ENCODE measurements at regions not wholly inside any gene's neighbourhood (a gene's known extent, or its start where the extent isn't known, plus 50 kb on each side); places are given as distances from the start of the nearest gene placed in this dataset.

DNA sequence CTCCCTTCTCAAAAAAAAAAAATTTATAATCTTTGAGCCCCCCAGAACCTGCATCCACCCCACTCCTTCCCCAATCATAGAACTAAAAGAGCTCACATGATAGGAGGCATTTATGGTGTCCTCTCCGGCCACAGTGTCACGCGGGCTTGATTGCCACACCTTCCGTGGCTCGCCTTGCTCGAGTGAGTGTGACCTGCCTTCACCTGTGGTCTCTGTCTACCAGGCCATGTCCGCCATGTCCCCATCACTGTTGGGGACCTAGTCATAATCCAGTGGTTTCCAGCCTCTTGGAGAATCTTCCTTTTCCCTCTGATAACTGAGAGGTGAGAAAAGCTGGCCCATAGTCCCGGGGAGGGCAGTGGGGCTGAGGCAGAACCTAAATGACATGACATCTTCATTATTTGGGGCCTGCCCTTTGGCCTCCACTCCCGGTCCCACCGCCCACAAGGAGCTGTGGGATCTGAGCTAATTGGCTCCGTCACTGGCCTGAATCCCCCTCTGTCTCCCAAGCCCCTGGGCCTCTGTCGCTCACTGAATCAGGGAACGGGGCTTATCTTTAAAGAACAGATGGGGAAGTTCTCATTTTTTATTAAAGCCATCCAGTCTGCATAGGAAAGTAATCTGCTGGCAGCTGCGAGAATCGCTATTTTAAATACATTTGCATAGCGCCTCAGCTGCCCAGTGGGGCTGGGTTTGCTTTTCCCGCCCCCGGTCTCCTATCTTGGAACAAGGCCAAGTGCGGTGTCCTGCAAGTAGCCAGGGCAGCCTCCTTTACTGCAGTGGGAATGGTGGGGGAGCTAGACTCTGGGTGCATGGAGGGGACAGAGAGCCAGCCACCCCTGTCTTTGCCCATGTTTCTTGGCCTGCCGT lies 197.6 kb upstream of the PMEPA1 start:
- H3K79me2 ChIP-seq (ENCODE audit: control insufficient read depth, insufficient read depth, low read length) = no peaks in the 10 kb centered on the region
- WGBS (ENCODE audit: insufficient coverage, insufficient replicate concordance, low lambda C conversion rate, missing lambda C conversion rate) = 44% methylated on average over 20 of the region's 20 CpGs
- POLR2A ChIA-PET = no interaction called here
- in situ Hi-C loops (cut with MboI) (no loop called here), intact Hi-C loops (cut with micrococcal nuclease; ENCODE audit: unreplicated experiment) (no loop called here)
- BruUV-seq (replicated peaks) = no TSS peak
- H3K27ac ChIP-seq (ENCODE audit: control insufficient read depth, insufficient read depth) = no peak overlapping the region
- H3K9ac ChIP-seq (ENCODE audit: control insufficient read depth, insufficient read depth, low read length) = no peak overlapping the region
- H4K20me1 ChIP-seq (ENCODE audit: control insufficient read depth, insufficient read depth) = no peaks in the 10 kb centered on the region
- RAD21 ChIA-PET (ENCODE audit: unreplicated experiment) = no interaction called here
- H3K9me3 ChIP-seq (replicated peaks; ENCODE audit: control insufficient read depth, insufficient read depth, low read length) = no peaks in the 10 kb centered on the region
- no peak overlapping the region for H3K4me3 ChIP-seq
- FAIRE-seq = no peak
- H3K4me2 ChIP-seq (ENCODE audit: control insufficient read depth, insufficient read depth) = no peak overlapping the region
- ATAC-seq = no peak
- H3K4me1 ChIP-seq (ENCODE audit: control insufficient read depth, insufficient read depth, low read length) = no peaks in the 10 kb centered on the region
- no peaks in the 10 kb centered on the region for H3K36me3 ChIP-seq (ENCODE audit: control insufficient read depth in 2 of 2, insufficient read depth in 2 of 2, low read length in 1 of 2)
- H2AFZ ChIP-seq (ENCODE audit: control insufficient read depth, low read depth, low read length) = no peak overlapping the region
- DNase-seq (ENCODE audit: low read depth, low spot score) = no peak
- CTCF ChIA-PET = no interaction called here
- H3K27me3 ChIP-seq (replicated peaks in 1 of 2; ENCODE audit: control insufficient read depth in 2 of 2, insufficient read depth in 2 of 2, low read length in 1 of 2) = peaks cover 0 to 1% of the 10 kb centered on the region in 2 experiments; a peak in 1 of 4 replicates
- SMC1A ChIA-PET (ENCODE audit: uncharacterized antibody, unreplicated experiment) = no interaction called here
- TF ChIP-seq, protein P1, sequence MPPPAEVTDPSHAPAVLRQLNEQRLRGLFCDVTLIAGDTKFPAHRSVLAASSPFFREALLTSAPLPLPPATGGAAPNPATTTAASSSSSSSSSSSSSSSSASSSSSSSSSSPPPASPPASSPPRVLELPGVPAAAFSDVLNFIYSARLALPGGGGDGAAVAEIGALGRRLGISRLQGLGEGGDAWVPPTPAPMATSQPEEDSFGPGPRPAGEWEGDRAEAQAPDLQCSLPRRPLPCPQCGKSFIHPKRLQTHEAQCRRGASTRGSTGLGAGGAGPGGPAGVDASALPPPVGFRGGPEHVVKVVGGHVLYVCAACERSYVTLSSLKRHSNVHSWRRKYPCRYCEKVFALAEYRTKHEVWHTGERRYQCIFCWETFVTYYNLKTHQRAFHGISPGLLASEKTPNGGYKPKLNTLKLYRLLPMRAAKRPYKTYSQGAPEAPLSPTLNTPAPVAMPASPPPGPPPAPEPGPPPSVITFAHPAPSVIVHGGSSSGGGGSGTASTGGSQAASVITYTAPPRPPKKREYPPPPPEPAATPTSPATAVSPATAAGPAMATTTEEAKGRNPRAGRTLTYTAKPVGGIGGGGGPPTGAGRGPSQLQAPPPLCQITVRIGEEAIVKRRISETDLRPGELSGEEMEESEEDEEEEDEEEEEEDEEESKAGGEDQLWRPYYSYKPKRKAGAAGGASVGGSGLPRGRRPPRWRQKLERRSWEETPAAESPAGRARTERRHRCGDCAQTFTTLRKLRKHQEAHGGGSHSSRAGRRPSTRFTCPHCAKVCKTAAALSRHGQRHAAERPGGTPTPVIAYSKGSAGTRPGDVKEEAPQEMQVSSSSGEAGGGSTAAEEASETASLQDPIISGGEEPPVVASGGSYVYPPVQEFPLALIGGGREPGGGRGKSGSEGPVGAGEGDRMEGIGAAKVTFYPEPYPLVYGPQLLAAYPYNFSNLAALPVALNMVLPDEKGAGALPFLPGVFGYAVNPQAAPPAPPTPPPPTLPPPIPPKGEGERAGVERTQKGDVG (CRISPR knock-in tag; IDR thresholded peaks at IDR 0.05) = no peak
- TF ChIP-seq NR2F1 (conservative IDR thresholded peaks at IDR 0.05) (no peak), ZBTB33 (IDR thresholded peaks at IDR 0.05) (no peak), ATF2 (IDR thresholded peaks at IDR 0.05; ENCODE audit: low read length) (no peak), SIX5 (IDR thresholded peaks at IDR 0.05; ENCODE audit: low read depth, low read length, severe bottlenecking) (no peak), IKZF2 (IDR thresholded peaks at IDR 0.05) (no peak), GABPA (IDR thresholded peaks at IDR 0.05; ENCODE audit: low read depth) (no peak), RAD21 (IDR thresholded peaks at IDR 0.05; ENCODE audit: insufficient read depth, low read depth, low read length) (no peak), SP1 (IDR thresholded peaks at IDR 0.05; ENCODE audit: low read depth, low read length) (no peak), SIN3A (IDR thresholded peaks at IDR 0.05; ENCODE audit: low read depth, low read length) (no peak)
- TF ChIP-seq, protein P2, sequence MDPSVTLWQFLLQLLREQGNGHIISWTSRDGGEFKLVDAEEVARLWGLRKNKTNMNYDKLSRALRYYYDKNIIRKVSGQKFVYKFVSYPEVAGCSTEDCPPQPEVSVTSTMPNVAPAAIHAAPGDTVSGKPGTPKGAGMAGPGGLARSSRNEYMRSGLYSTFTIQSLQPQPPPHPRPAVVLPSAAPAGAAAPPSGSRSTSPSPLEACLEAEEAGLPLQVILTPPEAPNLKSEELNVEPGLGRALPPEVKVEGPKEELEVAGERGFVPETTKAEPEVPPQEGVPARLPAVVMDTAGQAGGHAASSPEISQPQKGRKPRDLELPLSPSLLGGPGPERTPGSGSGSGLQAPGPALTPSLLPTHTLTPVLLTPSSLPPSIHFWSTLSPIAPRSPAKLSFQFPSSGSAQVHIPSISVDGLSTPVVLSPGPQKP (IDR thresholded peaks at IDR 0.05; ENCODE audit: low read depth, low read length) = no peak
- TF ChIP-seq, protein P3, sequence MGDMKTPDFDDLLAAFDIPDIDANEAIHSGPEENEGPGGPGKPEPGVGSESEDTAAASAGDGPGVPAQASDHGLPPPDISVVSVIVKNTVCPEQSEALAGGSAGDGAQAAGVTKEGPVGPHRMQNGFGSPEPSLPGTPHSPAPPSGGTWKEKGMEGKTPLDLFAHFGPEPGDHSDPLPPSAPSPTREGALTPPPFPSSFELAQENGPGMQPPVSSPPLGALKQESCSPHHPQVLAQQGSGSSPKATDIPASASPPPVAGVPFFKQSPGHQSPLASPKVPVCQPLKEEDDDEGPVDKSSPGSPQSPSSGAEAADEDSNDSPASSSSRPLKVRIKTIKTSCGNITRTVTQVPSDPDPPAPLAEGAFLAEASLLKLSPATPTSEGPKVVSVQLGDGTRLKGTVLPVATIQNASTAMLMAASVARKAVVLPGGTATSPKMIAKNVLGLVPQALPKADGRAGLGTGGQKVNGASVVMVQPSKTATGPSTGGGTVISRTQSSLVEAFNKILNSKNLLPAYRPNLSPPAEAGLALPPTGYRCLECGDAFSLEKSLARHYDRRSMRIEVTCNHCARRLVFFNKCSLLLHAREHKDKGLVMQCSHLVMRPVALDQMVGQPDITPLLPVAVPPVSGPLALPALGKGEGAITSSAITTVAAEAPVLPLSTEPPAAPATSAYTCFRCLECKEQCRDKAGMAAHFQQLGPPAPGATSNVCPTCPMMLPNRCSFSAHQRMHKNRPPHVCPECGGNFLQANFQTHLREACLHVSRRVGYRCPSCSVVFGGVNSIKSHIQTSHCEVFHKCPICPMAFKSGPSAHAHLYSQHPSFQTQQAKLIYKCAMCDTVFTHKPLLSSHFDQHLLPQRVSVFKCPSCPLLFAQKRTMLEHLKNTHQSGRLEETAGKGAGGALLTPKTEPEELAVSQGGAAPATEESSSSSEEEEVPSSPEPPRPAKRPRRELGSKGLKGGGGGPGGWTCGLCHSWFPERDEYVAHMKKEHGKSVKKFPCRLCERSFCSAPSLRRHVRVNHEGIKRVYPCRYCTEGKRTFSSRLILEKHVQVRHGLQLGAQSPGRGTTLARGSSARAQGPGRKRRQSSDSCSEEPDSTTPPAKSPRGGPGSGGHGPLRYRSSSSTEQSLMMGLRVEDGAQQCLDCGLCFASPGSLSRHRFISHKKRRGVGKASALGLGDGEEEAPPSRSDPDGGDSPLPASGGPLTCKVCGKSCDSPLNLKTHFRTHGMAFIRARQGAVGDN (IDR thresholded peaks at IDR 0.05) = no peak

All from GM12878 (cell line).